ENCODE measurements at regions not wholly inside any gene's neighbourhood (a gene's known extent, or its start where the extent isn't known, plus 50 kb on each side); places are given as distances from the start of the nearest gene placed in this dataset.

DNA sequence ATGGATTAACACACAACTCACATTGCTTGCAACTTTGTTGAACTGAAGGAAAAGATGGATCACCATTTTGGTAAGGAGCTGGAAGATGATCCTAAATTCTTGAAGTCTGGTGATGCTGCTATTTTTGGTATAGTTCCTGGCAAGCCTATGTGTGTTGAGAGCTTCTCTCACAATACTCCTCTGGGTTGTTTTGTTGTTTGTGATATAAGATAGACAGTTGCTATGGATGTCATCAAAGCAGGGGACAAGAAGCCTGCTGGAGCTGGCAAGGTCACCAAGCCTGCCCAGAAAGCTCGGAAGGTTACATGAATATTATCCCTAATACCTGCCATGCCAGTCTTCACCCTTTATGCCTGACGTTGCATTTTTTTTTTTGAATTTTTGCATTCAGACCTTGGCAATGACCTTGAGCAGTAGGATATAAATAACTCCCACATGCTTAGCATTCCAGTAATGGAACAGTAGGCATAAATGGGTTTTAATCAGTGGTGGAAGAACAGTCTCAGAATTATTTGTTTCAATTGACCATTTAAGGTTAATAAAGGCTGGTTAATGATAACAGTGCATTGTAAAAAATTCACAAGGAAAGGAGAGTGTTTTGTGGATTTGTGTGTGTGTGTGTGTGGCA lies 129.0 kb upstream of the SEL1L start:
- WGBS (ENCODE audit: insufficient coverage), result 83% methylated on average over 2 of the region's 2 CpGs
- Mint-ChIP-seq H3K27me3 (ENCODE audit: low read depth in 2 of 2) (no peaks in the 10 kb centered on the region), H3K27ac (no peak overlapping the region), H3K4me1 (no peaks in the 10 kb centered on the region), H3K9me3 (peaks cover 0 to 3% of the 10 kb centered on the region in 2 donors), H3K4me3 (no peak overlapping the region), H3K36me3 (no peaks in the 10 kb centered on the region)
- DNase-seq (no peak), ATAC-seq (no peak)
- Histone ChIP-seq H3K4me1 (ENCODE audit: control insufficient read depth, insufficient read depth, low read length) (no peaks in the 10 kb centered on the region), H3K4me3 (ENCODE audit: low read length) (no peak overlapping the region), H3K27me3 (ENCODE audit: control insufficient read depth, insufficient read depth, low read length) (no peaks in the 10 kb centered on the region), H3K36me3 (ENCODE audit: control insufficient read depth, insufficient read depth, low read length) (no peaks in the 10 kb centered on the region), H3K9me3 (ENCODE audit: control insufficient read depth, insufficient read depth, low read length) (no peaks in the 10 kb centered on the region), H3K27ac (ENCODE audit: low read length) (no peak overlapping the region)
- no peak for TF ChIP-seq CTCF (IDR thresholded peaks at IDR 0.05)
- intact Hi-C loops (cut with micrococcal nuclease), result no loop called here

DNA sequence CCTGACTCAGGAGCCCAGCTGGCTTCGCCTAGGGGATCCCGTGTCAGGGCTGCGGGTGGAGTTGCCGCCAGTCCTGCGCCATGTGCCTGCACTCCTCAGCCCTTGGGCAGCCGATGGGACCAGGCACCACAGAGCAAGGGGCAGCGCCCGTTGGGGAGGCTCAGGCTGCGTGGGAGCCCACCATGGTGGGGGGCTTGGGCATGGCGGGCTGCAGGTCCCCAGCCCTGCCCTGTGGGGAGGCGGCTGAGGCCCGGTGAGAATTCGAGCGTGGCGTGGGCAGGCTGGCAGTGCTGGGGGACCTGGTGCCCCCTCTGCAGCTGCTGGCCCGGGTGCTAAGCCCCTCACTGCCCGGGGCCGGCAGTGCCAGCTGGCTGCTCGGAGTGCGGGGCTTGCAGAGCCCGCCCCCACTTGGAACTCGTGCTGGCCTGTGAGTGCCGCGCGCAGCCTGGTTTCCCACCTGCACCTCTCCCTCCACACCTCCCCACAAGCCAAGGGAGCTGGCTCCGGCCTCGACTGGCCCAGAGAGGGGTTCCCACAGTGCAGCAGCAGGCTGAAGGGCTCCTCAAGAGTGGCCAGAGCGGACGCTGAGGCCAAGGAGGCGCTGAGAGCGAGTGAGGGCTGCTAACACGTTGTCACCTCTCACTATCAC lies 135.1 kb upstream of the SEL1L start:
- no peak for ATAC-seq
- no peak overlapping the region for H3K27ac ChIP-seq (ENCODE audit: low read length)
- no peaks in the 10 kb centered on the region for H3K27me3 ChIP-seq (ENCODE audit: control insufficient read depth, insufficient read depth, low read length)
- H3K4me1 ChIP-seq (ENCODE audit: control insufficient read depth, insufficient read depth, low read length), result no peaks in the 10 kb centered on the region
- no peaks in the 10 kb centered on the region for H3K36me3 Mint-ChIP-seq
- H3K9me3 ChIP-seq (ENCODE audit: control insufficient read depth, insufficient read depth, low read length), result peaks cover 2% of the 10 kb centered on the region
- no peak overlapping the region for H3K4me3 ChIP-seq (ENCODE audit: low read length)
- no peak for DNase-seq
- WGBS (ENCODE audit: insufficient coverage), result 86% methylated on average over 29 of the region's 32 CpGs
- no peak overlapping the region for H3K4me3 Mint-ChIP-seq
- no peaks in the 10 kb centered on the region for H3K27me3 Mint-ChIP-seq (ENCODE audit: low read depth in 2 of 2)
- TF ChIP-seq CTCF (IDR thresholded peaks at IDR 0.05), result no peak
- intact Hi-C loops (cut with micrococcal nuclease), result no loop called here
- H3K9me3 Mint-ChIP-seq, result peaks cover 3 to 6% of the 10 kb centered on the region in 2 donors
- no peak overlapping the region for H3K27ac Mint-ChIP-seq
- H3K36me3 ChIP-seq (ENCODE audit: control insufficient read depth, insufficient read depth, low read length), result no peaks in the 10 kb centered on the region
- H3K4me1 Mint-ChIP-seq, result no peaks in the 10 kb centered on the region

DNA sequence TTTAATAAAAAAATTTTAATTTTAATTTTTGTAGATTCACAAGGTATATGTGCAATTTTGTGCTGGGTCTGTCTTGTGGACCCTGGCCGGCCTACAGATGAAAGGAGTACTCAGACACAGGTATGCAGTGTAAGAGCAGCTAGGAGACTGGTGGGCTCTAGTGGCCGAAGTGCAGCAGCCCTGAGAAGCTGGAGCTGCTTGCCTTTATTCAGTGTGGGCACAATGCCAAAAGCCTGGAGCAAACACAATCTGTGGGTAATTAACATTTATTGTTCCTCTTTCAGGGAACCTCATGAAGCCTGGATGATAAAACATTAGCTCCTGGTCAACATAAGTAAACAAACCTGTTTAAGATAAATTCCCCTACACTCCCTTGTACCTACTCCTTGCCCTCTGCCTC lies 135.7 kb upstream of the SEL1L start:
- H3K4me1 ChIP-seq (ENCODE audit: control insufficient read depth, insufficient read depth, low read length), result no peaks in the 10 kb centered on the region
- H3K27ac ChIP-seq (ENCODE audit: low read length), result no peak overlapping the region
- DNase-seq (no peak), ATAC-seq (no peak)
- H3K36me3 Mint-ChIP-seq, result no peaks in the 10 kb centered on the region
- 86% methylated on average over 2 of the region's 2 CpGs for WGBS (ENCODE audit: insufficient coverage)
- no peak for TF ChIP-seq CTCF (IDR thresholded peaks at IDR 0.05)
- intact Hi-C loops (cut with micrococcal nuclease), result no loop called here
- H3K36me3 ChIP-seq (ENCODE audit: control insufficient read depth, insufficient read depth, low read length), result no peaks in the 10 kb centered on the region
- H3K4me1 Mint-ChIP-seq, result no peaks in the 10 kb centered on the region
- no peak overlapping the region for H3K4me3 Mint-ChIP-seq
- no peak overlapping the region for H3K4me3 ChIP-seq (ENCODE audit: low read length)
- peaks cover 2% of the 10 kb centered on the region for H3K9me3 ChIP-seq (ENCODE audit: control insufficient read depth, insufficient read depth, low read length)
- no peak overlapping the region for H3K27ac Mint-ChIP-seq
- H3K27me3 Mint-ChIP-seq (ENCODE audit: low read depth in 2 of 2), result no peaks in the 10 kb centered on the region
- peaks cover 3 to 6% of the 10 kb centered on the region in 2 donors for H3K9me3 Mint-ChIP-seq
- no peaks in the 10 kb centered on the region for H3K27me3 ChIP-seq (ENCODE audit: control insufficient read depth, insufficient read depth, low read length)

DNA sequence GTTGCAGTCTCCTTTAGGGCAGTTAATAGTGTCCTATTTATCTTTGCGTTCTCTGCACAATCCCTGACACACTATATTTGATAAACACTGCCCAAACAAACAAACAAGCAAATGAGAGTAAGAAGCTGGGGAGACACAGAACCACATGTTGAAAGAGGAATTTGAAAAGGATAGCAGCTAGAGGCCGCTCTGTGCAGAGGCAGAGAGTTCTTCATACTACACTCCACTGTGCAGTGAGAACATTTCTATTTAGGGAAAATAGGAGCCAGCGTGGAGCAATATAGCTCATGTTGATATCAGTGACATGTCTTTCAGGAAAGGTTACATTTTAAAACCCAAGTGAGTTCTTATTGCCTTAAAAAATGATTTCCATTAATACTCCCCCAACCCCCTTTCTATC lies 140.3 kb upstream of the SEL1L start:
- Histone ChIP-seq H3K4me1 (ENCODE audit: control insufficient read depth, insufficient read depth, low read length) (no peaks in the 10 kb centered on the region), H3K4me3 (ENCODE audit: low read length) (no peak overlapping the region), H3K27me3 (ENCODE audit: control insufficient read depth, insufficient read depth, low read length) (no peaks in the 10 kb centered on the region), H3K9me3 (ENCODE audit: control insufficient read depth, insufficient read depth, low read length) (peaks cover under 1% of the 10 kb centered on the region), H3K36me3 (ENCODE audit: control insufficient read depth, insufficient read depth, low read length) (no peaks in the 10 kb centered on the region), H3K27ac (ENCODE audit: low read length) (no peak overlapping the region)
- Mint-ChIP-seq H3K4me3 (no peak overlapping the region), H3K27ac (no peak overlapping the region), H3K36me3 (no peaks in the 10 kb centered on the region), H3K27me3 (ENCODE audit: low read depth in 2 of 2) (no peaks in the 10 kb centered on the region), H3K4me1 (no peaks in the 10 kb centered on the region), H3K9me3 (peaks cover 5 to 6% of the 10 kb centered on the region in 2 donors)
- intact Hi-C loops (cut with micrococcal nuclease), result no loop called here
- 80% methylated on average over 2 of the region's 3 CpGs for WGBS (ENCODE audit: insufficient coverage)
- TF ChIP-seq CTCF (IDR thresholded peaks at IDR 0.05), result no peak
- DNase-seq (no peak), ATAC-seq (no peak)

Measured in natural killer cell (primary cell).